HEK293 (cell line): ENCODE measurements at regions not wholly inside any gene's neighbourhood (a gene's known extent, or its start where the extent isn't known, plus 50 kb on each side); places are given as distances from the start of the nearest gene placed in this dataset.

Experiments used
- HOXA7 ChIP-seq: sonication (generic); formaldehyde crosslinking; IDR thresholded peaks from 2 replicates; pipeline ENCODE4 v1.8.1; 2022; ENCODE audit warnings: missing genetic modification reagents, borderline replicate concordance
- KLF10 ChIP-seq: fragments of 450-650 bp; IDR thresholded peaks from 2 replicates; pipeline ENCODE4 v1.5.1; 2018; ENCODE audit warnings: missing biosample characterization, mild to moderate bottlenecking, missing genetic modification characterization
- OVOL3 ChIP-seq: fragments of 450-650 bp; formaldehyde crosslinking; IDR thresholded peaks from 2 replicates; pipeline ENCODE4 v1.5.1; 2016; ENCODE audit warnings: missing biosample characterization, missing genetic modification characterization
- SCRT2 ChIP-seq: fragments of 450-650 bp; formaldehyde crosslinking; IDR thresholded peaks from 2 replicates; pipeline ENCODE4 v1.5.1; 2016; ENCODE audit warnings: missing biosample characterization, missing genetic modification characterization
- ZBTB10 ChIP-seq: fragments of 450-650 bp; formaldehyde crosslinking; IDR thresholded peaks from 2 replicates; pipeline ENCODE4 v1.5.1; 2016; ENCODE audit warnings: missing biosample characterization, missing genetic modification characterization
- ZFP37 ChIP-seq: fragments of 450-650 bp; formaldehyde crosslinking; IDR thresholded peaks from 2 replicates; pipeline ENCODE4 v1.5.1; 2016; ENCODE audit warnings: missing biosample characterization, missing genetic modification characterization
- ZNF133 ChIP-seq: fragments of 450-650 bp; formaldehyde crosslinking; IDR thresholded peaks from 2 replicates; pipeline ENCODE4 v1.5.1; 2016; ENCODE audit warnings: missing biosample characterization, missing genetic modification characterization
- ZNF274 ChIP-seq, 2 experiments: fragments of 200-500 bp in 1 of 2; fragments of 450-650 bp in 1 of 2; sonication (Bioruptor generic) in 1 of 2; formaldehyde crosslinking in 1 of 2; IDR thresholded peaks; 2 replicates each; pipeline versions ENCODE4 v1.5.1 to v1.6.1; 2014 to 2016; ENCODE audit warnings: borderline replicate concordance in 1 of 2, inconsistent platforms in 1 of 2, low read length in 1 of 2, missing biosample characterization in 1 of 2, missing genetic modification characterization in 1 of 2
- ZNF549 ChIP-seq: fragments of 450-650 bp; IDR thresholded peaks from 2 replicates; pipeline ENCODE4 v1.5.1; 2018; ENCODE audit warnings: missing biosample characterization, missing genetic modification characterization, mild to moderate bottlenecking, inconsistent platforms, moderate library complexity
- ZNF610 ChIP-seq: fragments of 450-650 bp; formaldehyde crosslinking; IDR thresholded peaks from 2 replicates; pipeline ENCODE4 v1.5.1; 2016; ENCODE audit warnings: missing biosample characterization, missing genetic modification characterization, borderline replicate concordance
- ZNF660 ChIP-seq: fragments of 450-650 bp; IDR thresholded peaks from 2 replicates; pipeline ENCODE4 v1.5.1; 2018; ENCODE audit warnings: missing biosample characterization, mild to moderate bottlenecking, missing genetic modification characterization
- ZNF792 ChIP-seq: fragments of 450-650 bp; formaldehyde crosslinking; IDR thresholded peaks from 2 replicates; pipeline ENCODE4 v1.5.1; 2016; ENCODE audit warnings: missing biosample characterization, missing genetic modification characterization
- TF ChIP-seq, protein P1 (sequence below): fragments of 450-650 bp; formaldehyde crosslinking; IDR thresholded peaks from 2 replicates; pipeline ENCODE4 v1.5.1; 2016; ENCODE audit warnings: missing biosample characterization, missing genetic modification characterization

DNA sequence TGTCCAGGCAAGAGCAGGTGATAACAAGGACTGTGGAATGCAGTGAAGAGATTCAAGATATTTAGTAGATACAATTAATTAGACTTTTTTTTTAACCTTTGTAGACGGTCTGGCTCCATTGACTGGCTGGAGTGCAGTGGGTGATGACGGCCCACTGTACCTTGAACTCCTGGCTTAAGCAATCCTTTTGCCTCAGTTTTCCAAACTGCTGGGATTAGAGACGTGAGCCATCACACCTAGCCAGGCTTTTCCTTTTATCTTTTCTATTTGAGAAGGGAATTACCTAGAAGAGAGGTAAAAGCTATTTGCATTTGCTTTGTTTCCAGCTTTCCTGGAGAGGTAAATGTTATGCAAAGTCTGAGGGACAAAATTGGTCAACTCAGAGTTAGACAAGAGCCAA lies 213.0 kb upstream of the MAGI2 start:
- no peak for TF ChIP-seq OVOL3 (tag by site-specific recombination)
- TF ChIP-seq ZBTB10 (tag by site-specific recombination), result no peak
- TF ChIP-seq ZNF133 (tag by site-specific recombination), result no peak
- TF ChIP-seq, protein P1, sequence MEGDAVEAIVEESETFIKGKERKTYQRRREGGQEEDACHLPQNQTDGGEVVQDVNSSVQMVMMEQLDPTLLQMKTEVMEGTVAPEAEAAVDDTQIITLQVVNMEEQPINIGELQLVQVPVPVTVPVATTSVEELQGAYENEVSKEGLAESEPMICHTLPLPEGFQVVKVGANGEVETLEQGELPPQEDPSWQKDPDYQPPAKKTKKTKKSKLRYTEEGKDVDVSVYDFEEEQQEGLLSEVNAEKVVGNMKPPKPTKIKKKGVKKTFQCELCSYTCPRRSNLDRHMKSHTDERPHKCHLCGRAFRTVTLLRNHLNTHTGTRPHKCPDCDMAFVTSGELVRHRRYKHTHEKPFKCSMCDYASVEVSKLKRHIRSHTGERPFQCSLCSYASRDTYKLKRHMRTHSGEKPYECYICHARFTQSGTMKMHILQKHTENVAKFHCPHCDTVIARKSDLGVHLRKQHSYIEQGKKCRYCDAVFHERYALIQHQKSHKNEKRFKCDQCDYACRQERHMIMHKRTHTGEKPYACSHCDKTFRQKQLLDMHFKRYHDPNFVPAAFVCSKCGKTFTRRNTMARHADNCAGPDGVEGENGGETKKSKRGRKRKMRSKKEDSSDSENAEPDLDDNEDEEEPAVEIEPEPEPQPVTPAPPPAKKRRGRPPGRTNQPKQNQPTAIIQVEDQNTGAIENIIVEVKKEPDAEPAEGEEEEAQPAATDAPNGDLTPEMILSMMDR (tag by site-specific recombination), result no peak
- no peak for TF ChIP-seq ZNF792 (tag by site-specific recombination)
- no peak for TF ChIP-seq ZNF274 (IDR thresholded peaks at IDR 0.05; ENCODE audit: low read length)
- no peak for TF ChIP-seq ZNF274 (tag by site-specific recombination; IDR thresholded peaks at IDR 0.05; ENCODE audit: borderline replicate concordance)
- no peak for TF ChIP-seq ZFP37 (tag by site-specific recombination)
- no peak for TF ChIP-seq KLF10 (tag by site-specific recombination)
- no peak for TF ChIP-seq ZNF660 (tag by site-specific recombination)
- no peak for TF ChIP-seq SCRT2 (tag by site-specific recombination)
- TF ChIP-seq ZNF610, result no peak
- TF ChIP-seq HOXA7 (CRISPR knock-in tag), result no peak
- no peak for TF ChIP-seq ZNF549
